ENCODE measurements at regions not wholly inside any gene's neighbourhood (a gene's known extent, or its start where the extent isn't known, plus 50 kb on each side); places are given as distances from the start of the nearest gene placed in this dataset.

DNA sequence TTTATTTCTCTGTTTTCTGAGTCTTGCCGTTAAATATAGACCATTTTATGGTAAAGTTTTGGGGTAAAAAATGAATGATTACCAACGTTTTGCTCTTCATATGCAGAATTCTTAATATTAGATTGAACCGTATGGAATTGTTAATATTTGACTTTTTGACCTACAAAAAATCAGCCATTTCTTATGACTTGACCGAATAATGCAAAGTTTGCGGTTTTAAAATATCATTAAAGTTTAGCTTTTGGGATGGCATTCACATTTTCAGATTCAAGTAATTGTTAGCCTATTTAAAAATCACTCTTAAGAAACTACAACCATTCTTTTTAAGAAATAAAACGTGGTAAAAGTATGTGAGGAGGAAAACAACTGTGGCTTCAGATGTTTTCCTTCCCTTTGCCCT is 138.0 kb downstream of the HAUS1 start:
- TF ChIP-seq CTCF (IDR thresholded peaks at IDR 0.05) (no peak), EZH2phosphoT487 (IDR thresholded peaks at IDR 0.05) (no peak), EZH2 (IDR thresholded peaks at IDR 0.05) (no peak)
